Stimulated activated memory B cell treated with anti-CD40 and anti-IgM and Interleukin-4, amounts not matched to agents 10 μg/mL and 1 μg/mL and 100 μg/mL, for 72 hours (primary cell): ENCODE measurements at regions not wholly inside any gene's neighbourhood (a gene's known extent, or its start where the extent isn't known, plus 50 kb on each side); places are given as distances from the start of the nearest gene placed in this dataset.

ENCODE experiments used
- ATAC-seq: fragments of 150-1000 bp; cut with Tn5 transposase; 2 replicates; pipeline ENCODE4 v1.10.0; 2021
- H3K27ac Mint-ChIP-seq: one replicate; pipeline ENCODE4 v1.8.0; 2022; ENCODE audit warnings: mild to moderate bottlenecking, mixed read lengths
- H3K27me3 Mint-ChIP-seq: one replicate; pipeline ENCODE4 v1.8.0; 2022; ENCODE audit warnings: mixed read lengths
- H3K36me3 Mint-ChIP-seq: one replicate; pipeline ENCODE4 v1.8.0; 2022; ENCODE audit warnings: mixed read lengths
- H3K4me1 Mint-ChIP-seq: one replicate; pipeline ENCODE4 v1.8.0; 2022; ENCODE audit warnings: mixed read lengths
- H3K4me3 Mint-ChIP-seq: one replicate; pipeline ENCODE4 v1.8.0; 2022; ENCODE audit warnings: mild to moderate bottlenecking, moderate library complexity, mixed read lengths
- H3K9me3 Mint-ChIP-seq: one replicate; pipeline ENCODE4 v1.8.0; 2022; ENCODE audit warnings: mixed read lengths

GRCh38 chr10:78731675-78732074 is 337.1 kb upstream of the ZMIZ1 start:
- H3K36me3 Mint-ChIP-seq: no peaks in the 10 kb centered on the region
- no peaks in the 10 kb centered on the region for H3K9me3 Mint-ChIP-seq
- H3K27ac Mint-ChIP-seq: no peak overlapping the region
- no peak for ATAC-seq
- peaks cover 18% of the 10 kb centered on the region for H3K27me3 Mint-ChIP-seq
- no peaks in the 10 kb centered on the region for H3K4me1 Mint-ChIP-seq
- H3K4me3 Mint-ChIP-seq: no peak overlapping the region

DNA sequence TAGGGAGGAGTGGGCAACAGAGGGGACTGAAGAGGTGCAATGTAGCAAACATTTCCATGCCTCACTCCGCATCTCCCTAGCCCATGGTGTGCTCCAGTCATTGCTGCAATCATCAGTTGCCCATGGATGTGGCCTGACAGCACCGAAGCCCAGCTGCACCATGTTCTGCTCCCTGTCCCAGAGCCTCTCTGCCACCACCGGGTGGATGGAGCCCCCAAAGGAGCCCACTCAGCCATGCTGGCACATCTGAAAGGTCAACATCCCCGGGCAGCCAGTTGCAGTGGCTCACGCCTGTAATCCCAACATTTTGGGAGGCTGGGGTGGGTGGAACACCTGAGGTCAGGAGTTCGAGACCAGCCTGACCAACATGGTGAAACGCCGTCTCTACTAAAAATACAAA is 336.4 kb upstream of the ZMIZ1 start:
- H3K36me3 Mint-ChIP-seq: no peaks in the 10 kb centered on the region
- H3K27ac Mint-ChIP-seq: no peak overlapping the region
- H3K4me1 Mint-ChIP-seq: no peaks in the 10 kb centered on the region
- peaks cover 18% of the 10 kb centered on the region for H3K27me3 Mint-ChIP-seq
- H3K4me3 Mint-ChIP-seq: no peak overlapping the region
- no peaks in the 10 kb centered on the region for H3K9me3 Mint-ChIP-seq
- no peak for ATAC-seq

DNA sequence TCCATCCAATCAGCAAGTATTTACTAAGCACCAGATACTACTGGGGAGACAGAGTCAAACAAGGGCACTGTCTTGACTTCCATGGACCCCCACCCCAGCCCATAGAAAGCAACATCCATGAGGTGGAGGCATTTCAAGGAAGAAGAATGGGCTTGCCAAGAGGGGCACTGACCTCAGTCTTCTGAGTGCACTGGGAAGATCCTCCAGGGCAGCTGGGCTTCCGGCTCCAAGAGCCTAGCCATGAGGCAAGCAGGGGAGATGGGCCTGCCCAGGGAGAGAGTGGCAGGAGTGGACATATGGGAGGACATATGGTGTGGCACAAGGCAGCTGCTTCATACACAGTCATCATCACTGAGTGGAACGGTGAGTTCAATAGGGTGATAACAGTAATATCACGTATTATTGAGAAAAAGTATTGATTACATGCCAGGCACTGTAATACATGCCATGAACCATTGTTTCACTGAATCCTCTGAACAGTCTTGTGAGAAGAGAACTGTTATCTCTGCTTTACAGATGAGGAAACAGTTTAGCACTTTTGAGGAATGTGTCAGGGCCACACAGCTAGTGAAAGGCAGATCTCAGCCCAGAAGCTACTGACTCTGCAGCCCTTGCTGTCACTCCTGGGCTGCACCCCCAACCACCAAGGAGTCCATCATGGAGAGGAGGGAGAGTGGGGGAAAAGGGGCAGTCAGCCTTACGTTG is 331.7 kb upstream of the ZMIZ1 start:
- Mint-ChIP-seq H3K4me3 (no peak overlapping the region), H3K36me3 (no peaks in the 10 kb centered on the region), H3K9me3 (no peaks in the 10 kb centered on the region), H3K27me3 (peaks cover 25% of the 10 kb centered on the region), H3K27ac (no peak overlapping the region), H3K4me1 (no peaks in the 10 kb centered on the region)
- ATAC-seq: no peak

DNA sequence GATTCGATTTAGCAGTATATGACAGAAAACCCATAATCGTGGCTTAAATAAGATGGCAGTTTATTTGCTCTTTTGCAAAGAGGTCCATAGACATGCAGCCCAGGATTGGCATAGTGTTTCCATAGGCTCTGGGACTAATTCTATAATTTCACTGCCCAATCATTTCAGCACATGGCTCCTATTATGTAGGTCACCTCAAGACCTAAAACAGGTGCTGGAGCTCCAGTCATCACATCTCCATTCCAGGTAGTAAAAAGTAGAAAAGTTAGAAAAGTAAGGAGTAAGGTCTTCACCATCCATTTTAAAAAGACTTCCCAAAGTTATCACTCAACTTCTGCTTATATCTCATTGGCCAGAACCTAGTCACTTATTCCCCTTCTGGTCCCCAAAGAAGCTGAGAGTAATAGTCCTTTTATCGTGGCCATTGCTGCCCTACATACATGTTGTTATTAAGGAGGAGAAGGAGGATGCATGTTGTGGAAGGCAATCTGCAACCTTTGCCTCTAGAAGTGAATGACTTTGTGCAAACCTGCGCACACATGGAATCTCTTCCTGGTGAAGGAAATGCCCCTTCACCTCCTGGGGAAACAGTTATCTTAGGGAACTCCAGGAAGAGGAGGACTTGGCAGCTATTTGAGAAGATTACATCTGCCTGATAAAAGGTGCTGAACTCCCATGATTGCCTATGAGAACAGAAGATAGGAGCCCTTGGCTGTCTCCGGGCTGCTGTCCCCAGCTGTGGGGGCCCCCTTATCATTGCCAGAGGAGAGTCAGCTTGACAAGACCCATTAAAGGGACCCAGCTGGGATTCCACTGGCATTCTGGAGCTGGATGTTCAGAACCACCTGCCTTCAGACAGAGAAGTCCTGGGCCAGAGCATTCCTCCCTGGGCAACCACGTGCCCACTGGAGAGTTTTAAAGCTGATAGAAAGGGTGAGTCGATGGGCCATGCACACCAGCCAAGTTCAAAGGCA is 330.6 kb upstream of the ZMIZ1 start:
- Mint-ChIP-seq H3K4me3 (no peak overlapping the region), H3K4me1 (no peaks in the 10 kb centered on the region), H3K9me3 (no peaks in the 10 kb centered on the region), H3K27ac (no peak overlapping the region), H3K27me3 (peaks cover 25% of the 10 kb centered on the region), H3K36me3 (no peaks in the 10 kb centered on the region)
- no peak for ATAC-seq

DNA sequence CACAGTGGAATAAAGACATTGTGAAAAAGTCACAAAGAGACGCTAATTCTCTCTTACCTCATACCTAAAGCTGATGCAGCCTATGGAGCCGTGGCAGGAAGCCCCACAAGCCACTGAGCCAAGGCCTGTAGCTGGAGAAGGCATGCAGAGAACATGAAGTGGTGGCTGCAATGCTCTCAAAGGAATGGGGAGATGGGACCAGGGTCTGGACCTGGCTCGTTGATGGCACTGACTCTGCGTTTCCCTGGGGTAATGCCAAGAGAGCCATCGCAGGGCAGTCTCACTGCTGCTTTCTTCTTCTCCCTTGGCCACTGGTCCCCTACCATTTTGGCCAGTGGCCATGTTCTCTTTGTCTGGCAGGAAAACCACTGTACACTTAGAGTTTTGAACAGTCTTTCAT is 329.9 kb upstream of the ZMIZ1 start:
- H3K27ac Mint-ChIP-seq: no peak overlapping the region
- no peaks in the 10 kb centered on the region for H3K36me3 Mint-ChIP-seq
- no peaks in the 10 kb centered on the region for H3K4me1 Mint-ChIP-seq
- no peak overlapping the region for H3K4me3 Mint-ChIP-seq
- no peak for ATAC-seq
- H3K9me3 Mint-ChIP-seq: no peaks in the 10 kb centered on the region
- peaks cover 25% of the 10 kb centered on the region for H3K27me3 Mint-ChIP-seq

DNA sequence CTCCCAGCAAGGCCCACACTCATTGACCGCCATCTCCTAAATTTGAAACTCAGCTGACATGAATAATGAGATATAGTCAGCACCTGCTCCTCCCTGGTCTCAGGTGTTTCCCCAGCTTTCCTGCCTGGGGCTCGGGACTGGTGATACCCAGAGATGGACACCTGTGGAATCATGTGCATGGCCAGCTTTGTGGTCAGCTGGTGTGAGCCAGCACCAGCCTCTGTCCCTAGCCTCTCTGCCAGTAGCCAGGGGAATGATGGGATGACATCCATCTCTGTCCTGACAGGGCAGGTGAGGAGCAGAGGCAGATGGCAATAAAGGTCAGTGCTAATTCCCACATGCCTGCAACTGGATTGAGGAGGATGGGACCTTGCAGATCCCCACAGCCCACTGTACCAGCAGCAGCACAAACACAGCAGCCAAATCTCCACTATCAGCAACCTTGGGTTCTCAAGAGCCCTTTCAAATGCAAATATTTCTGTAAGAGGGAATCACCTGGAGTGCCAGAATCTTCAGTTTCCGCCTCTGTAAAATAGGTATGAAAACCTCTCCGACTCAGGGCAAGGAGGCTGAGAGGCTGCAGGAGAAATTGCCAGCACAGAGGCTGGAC is 329.2 kb upstream of the ZMIZ1 start:
- H3K9me3 Mint-ChIP-seq: no peaks in the 10 kb centered on the region
- no peak overlapping the region for H3K27ac Mint-ChIP-seq

GRCh38 chr10:78740976-78741915 is 327.5 kb upstream of the ZMIZ1 start:
- ATAC-seq: no peak
- no peak overlapping the region for H3K27ac Mint-ChIP-seq
- H3K27me3 Mint-ChIP-seq: peaks cover 22% of the 10 kb centered on the region

More for the DNA sequence above, 329.2 kb upstream of the ZMIZ1 start:
- Mint-ChIP-seq H3K4me3 (no peak overlapping the region), H3K4me1 (no peaks in the 10 kb centered on the region), H3K27me3 (peaks cover 23% of the 10 kb centered on the region), H3K36me3 (no peaks in the 10 kb centered on the region)
- no peak for ATAC-seq

GRCh38 chr10:78742406-78742729 is 326.4 kb upstream of the ZMIZ1 start:
- no peak overlapping the region for H3K4me3 Mint-ChIP-seq
- H3K9me3 Mint-ChIP-seq: no peaks in the 10 kb centered on the region
- no peak for ATAC-seq
- H3K4me1 Mint-ChIP-seq: no peaks in the 10 kb centered on the region
- no peaks in the 10 kb centered on the region for H3K36me3 Mint-ChIP-seq
- peaks cover 33% of the 10 kb centered on the region for H3K27me3 Mint-ChIP-seq
- no peak overlapping the region for H3K27ac Mint-ChIP-seq

More at GRCh38 chr10:78740976-78741915, 327.5 kb upstream of the ZMIZ1 start:
- H3K9me3 Mint-ChIP-seq: no peaks in the 10 kb centered on the region
- H3K4me3 Mint-ChIP-seq: no peak overlapping the region
- no peaks in the 10 kb centered on the region for H3K36me3 Mint-ChIP-seq
- H3K4me1 Mint-ChIP-seq: no peaks in the 10 kb centered on the region

- Mint-ChIP-seq H3K9me3 (no peaks in the 10 kb centered on the region), H3K4me3 (no peak overlapping the region), H3K27me3 (peaks cover 39% of the 10 kb centered on the region), H3K36me3 (no peaks in the 10 kb centered on the region), H3K4me1 (no peaks in the 10 kb centered on the region), H3K27ac (no peak overlapping the region)
- ATAC-seq: no peak
Observed at GRCh38 chr10:78742730-78743615, 325.8 kb upstream of the ZMIZ1 start.

- H3K27me3 Mint-ChIP-seq: peaks cover 49% of the 10 kb centered on the region
- no peaks in the 10 kb centered on the region for H3K36me3 Mint-ChIP-seq
- no peak for ATAC-seq
- no peak overlapping the region for H3K27ac Mint-ChIP-seq
- H3K4me1 Mint-ChIP-seq: no peaks in the 10 kb centered on the region
- peaks cover 4% of the 10 kb centered on the region for H3K9me3 Mint-ChIP-seq
- H3K4me3 Mint-ChIP-seq: no peak overlapping the region
Observed at GRCh38 chr10:78744056-78744455, 324.7 kb upstream of the ZMIZ1 start.

GRCh38 chr10:78744491-78745090 is 324.2 kb upstream of the ZMIZ1 start:
- Mint-ChIP-seq H3K4me1 (no peaks in the 10 kb centered on the region), H3K36me3 (no peaks in the 10 kb centered on the region), H3K4me3 (no peak overlapping the region), H3K27me3 (peaks cover 49% of the 10 kb centered on the region), H3K27ac (no peak overlapping the region), H3K9me3 (peaks cover 4% of the 10 kb centered on the region)
- ATAC-seq: no peak

DNA sequence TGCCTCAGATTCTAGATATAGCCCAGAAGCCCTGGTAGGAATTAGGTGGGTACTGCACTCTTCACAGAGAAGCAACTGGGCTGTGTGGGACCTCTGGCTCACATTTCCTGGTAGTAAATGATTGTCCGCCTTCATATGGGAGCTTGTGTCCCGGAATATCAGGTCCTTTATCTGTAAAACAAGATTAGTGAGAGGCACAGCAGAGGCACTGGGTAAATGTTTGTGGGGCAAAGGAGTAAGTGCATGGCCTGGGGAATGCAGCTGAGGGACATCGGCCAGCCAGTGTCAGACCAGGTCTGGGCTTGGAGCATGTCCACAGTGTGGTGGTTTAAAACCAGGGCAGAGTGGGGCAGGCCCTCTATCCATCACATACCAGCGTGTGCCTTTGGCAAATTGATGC is 323.3 kb upstream of the ZMIZ1 start:
- Mint-ChIP-seq H3K27ac (no peak overlapping the region), H3K4me3 (no peak overlapping the region), H3K9me3 (peaks cover 4% of the 10 kb centered on the region)

GRCh38 chr10:78746155-78746763 is 322.5 kb upstream of the ZMIZ1 start:
- H3K27me3 Mint-ChIP-seq: peaks cover 45% of the 10 kb centered on the region
- no peak for ATAC-seq
- H3K36me3 Mint-ChIP-seq: no peaks in the 10 kb centered on the region
- peaks cover 4% of the 10 kb centered on the region for H3K9me3 Mint-ChIP-seq
- no peak overlapping the region for H3K4me3 Mint-ChIP-seq
- H3K27ac Mint-ChIP-seq: no peak overlapping the region
- H3K4me1 Mint-ChIP-seq: no peaks in the 10 kb centered on the region

More for the DNA sequence above, 323.3 kb upstream of the ZMIZ1 start:
- H3K36me3 Mint-ChIP-seq: no peaks in the 10 kb centered on the region
- no peak for ATAC-seq
- H3K27me3 Mint-ChIP-seq: peaks cover 41% of the 10 kb centered on the region
- H3K4me1 Mint-ChIP-seq: no peaks in the 10 kb centered on the region
